Uterus (tissue), 2 donors: ENCODE measurements at regions not wholly inside any gene's neighbourhood (a gene's known extent, or its start where the extent isn't known, plus 50 kb on each side); places are given as distances from the start of the nearest gene placed in this dataset.

Experiments used
- CTCF ChIP-seq, 4 experiments: fragments of 200-600 bp in 2 of 4; fragments of 450-650 bp in 2 of 4; sonication (generic) in 2 of 4; IDR thresholded peaks; one replicate each; pipeline ENCODE4 v1.5.1; 2016 to 2019; ENCODE audit warnings: antibody characterized with exemption in 4 of 4, mild to moderate bottlenecking in 2 of 4, moderate library complexity in 1 of 4
- POLR2A ChIP-seq, 2 donors: fragments of 450-650 bp; IDR thresholded peaks; one replicate each; pipeline ENCODE4 v1.6.1; 2016; ENCODE audit warnings: antibody characterized with exemption in 2 of 2, mild to moderate bottlenecking in 1 of 2, moderate library complexity in 1 of 2

- TF ChIP-seq POLR2A (IDR thresholded peaks at IDR 0.05) (no peak), CTCF (IDR thresholded peaks at IDR 0.05) (no peak)
These were observed 534.7 kb downstream of the KLF12 start for GRCh38 chr13:73599232-73600128.
